ENCODE measurements at regions not wholly inside any gene's neighbourhood (a gene's known extent, or its start where the extent isn't known, plus 50 kb on each side); places are given as distances from the start of the nearest gene placed in this dataset.

DNA sequence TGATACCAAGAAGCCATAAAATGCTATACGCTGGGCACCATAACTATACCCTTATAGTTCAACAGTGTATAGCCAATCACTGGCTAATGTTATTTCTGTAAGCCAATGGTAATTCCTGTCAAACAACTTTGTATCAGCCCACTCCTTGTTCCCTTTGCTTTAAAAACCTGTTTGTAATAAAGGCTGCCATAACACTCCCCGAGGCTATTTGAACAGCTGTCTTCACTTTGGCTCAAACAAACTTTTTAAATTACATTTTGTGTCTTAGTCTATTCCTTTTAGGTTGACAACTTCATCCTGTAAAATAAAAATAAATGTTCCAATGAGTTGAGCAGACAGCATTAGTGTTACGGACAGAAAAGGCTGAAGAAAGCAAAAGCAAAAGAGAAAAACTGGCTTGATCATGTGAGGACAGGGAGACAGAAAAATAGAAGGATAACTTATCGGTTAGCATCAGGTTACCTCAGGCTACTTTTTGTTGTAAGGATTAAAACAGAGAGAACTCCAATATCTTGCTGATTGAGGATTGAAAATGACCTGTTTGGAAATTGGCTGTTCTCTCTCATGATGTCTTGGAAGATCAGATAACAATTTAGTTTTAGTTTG is 95.0 kb downstream of the AASDHPPT start:
- TF ChIP-seq CTCF (IDR thresholded peaks at IDR 0.05) (no peak), ZFX (IDR thresholded peaks at IDR 0.05; ENCODE audit: borderline replicate concordance) (no peak)

Data from 22Rv1 (cell line).